Smooth muscle cell (in vitro differentiated cells): ENCODE measurements at regions not wholly inside any gene's neighbourhood (a gene's known extent, or its start where the extent isn't known, plus 50 kb on each side); places are given as distances from the start of the nearest gene placed in this dataset.

ENCODE experiments used
- DNase-seq: peaks from one replicate; lab custom pipeline; 2025; ENCODE audit not compliant: unreplicated experiment; lab: John Stamatoyannopoulos, UW
- H2AFZ ChIP-seq: fragments of 200-600 bp; sonication (generic); 2 replicates; pipeline ENCODE4 v1.6.0; 2016; ENCODE audit warnings: antibody characterized with exemption, low read depth, mild to moderate bottlenecking
- H3F3A ChIP-seq: fragments of 200-600 bp; sonication (generic); 2 replicates; pipeline ENCODE4 v1.6.0; 2017; ENCODE audit warnings: antibody characterized with exemption, low read depth
- H3K27ac ChIP-seq: fragments of 200-600 bp; sonication (generic); 2 replicates; pipeline ENCODE4 v1.5.1; 2016; ENCODE audit warnings: low read depth, mild to moderate bottlenecking
- H3K27me3 ChIP-seq: fragments of 200-600 bp; sonication (generic); 2 replicates; pipeline ENCODE4 v1.6.1; 2016; ENCODE audit warnings: low read depth, mild to moderate bottlenecking
- H3K36me3 ChIP-seq: fragments of 200-600 bp; sonication (generic); 2 replicates; pipeline ENCODE4 v1.5.1; 2016; ENCODE audit warnings: low read depth
- H3K4me1 ChIP-seq: fragments of 200-600 bp; sonication (generic); 2 replicates; pipeline ENCODE4 v1.5.1; 2016; ENCODE audit warnings: low read depth
- H3K4me2 ChIP-seq: fragments of 200-600 bp; sonication (generic); 2 replicates; pipeline ENCODE4 v1.6.0; 2016; ENCODE audit warnings: mild to moderate bottlenecking
- H3K4me3 ChIP-seq: fragments of 200-600 bp; sonication (generic); 2 replicates; pipeline ENCODE4 v1.5.1; 2016; ENCODE audit warnings: mild to moderate bottlenecking
- H3K79me2 ChIP-seq: fragments of 200-600 bp; sonication (generic); 2 replicates; pipeline ENCODE4 v1.6.0; 2016; ENCODE audit warnings: low read depth, mild to moderate bottlenecking
- H3K9ac ChIP-seq: fragments of 200-600 bp; sonication (generic); 2 replicates; pipeline ENCODE4 v1.6.0; 2016; ENCODE audit warnings: low read depth
- H3K9me3 ChIP-seq: fragments of 200-600 bp; sonication (generic); replicated peaks from 2 replicates; pipeline ENCODE4 v1.5.1; 2016; ENCODE audit warnings: low read depth
- H4K20me1 ChIP-seq: fragments of 200-600 bp; sonication (generic); 2 replicates; pipeline ENCODE4 v1.6.0; 2016; ENCODE audit warnings: low read depth
- CTCF ChIP-seq: fragments of 200-600 bp; sonication (generic); IDR thresholded peaks from 2 replicates; pipeline ENCODE4 v1.5.1; 2017; ENCODE audit warnings: borderline replicate concordance, mild to moderate bottlenecking, antibody characterized with exemption; ENCODE audit not compliant: insufficient read depth, poor library complexity, severe bottlenecking
- WGBS: methylation state at CpG from one replicate; pipeline ENCODE4 v1.1.7; 2016; ENCODE audit warnings: low lambda C conversion rate; 5-methylcytosine and 5-hydroxymethylcytosine counted together

GRCh38 chrX:116378961-116379360 is 57.4 kb upstream of the SLC6A14 start:
- Histone ChIP-seq H2AFZ (no peak overlapping the region), H3K9ac (no peak overlapping the region), H3K27me3 (no peaks in the 10 kb centered on the region), H4K20me1 (no peaks in the 10 kb centered on the region), H3K79me2 (no peaks in the 10 kb centered on the region), H3K36me3 (no peaks in the 10 kb centered on the region), H3K4me2 (no peak overlapping the region), H3K27ac (no peak overlapping the region), H3K4me1 (no peaks in the 10 kb centered on the region), H3K4me3 (no peak overlapping the region), H3F3A (no peaks in the 10 kb centered on the region), H3K9me3 (no peaks in the 10 kb centered on the region)
- DNase-seq, result no peak
- 47% methylated on average over 2 of the region's 2 CpGs for WGBS
- TF ChIP-seq CTCF, result no peak

- H3K27me3 ChIP-seq, result no peaks in the 10 kb centered on the region
- no peak overlapping the region for H3K4me3 ChIP-seq
- TF ChIP-seq CTCF, result no peak
- 64% methylated on average over 4 of the region's 4 CpGs for WGBS
- H4K20me1 ChIP-seq, result no peaks in the 10 kb centered on the region
- no peak overlapping the region for H3K4me2 ChIP-seq
- no peak overlapping the region for H2AFZ ChIP-seq
- no peaks in the 10 kb centered on the region for H3F3A ChIP-seq
- no peaks in the 10 kb centered on the region for H3K4me1 ChIP-seq
- DNase-seq, result no peak
- no peaks in the 10 kb centered on the region for H3K79me2 ChIP-seq
- no peak overlapping the region for H3K9ac ChIP-seq
- no peaks in the 10 kb centered on the region for H3K9me3 ChIP-seq
- no peak overlapping the region for H3K27ac ChIP-seq
- no peaks in the 10 kb centered on the region for H3K36me3 ChIP-seq
These were observed 56.6 kb upstream of the SLC6A14 start for GRCh38 chrX:116379854-116380253.

- Histone ChIP-seq H3K36me3 (no peaks in the 10 kb centered on the region), H2AFZ (no peak overlapping the region), H3K27me3 (no peaks in the 10 kb centered on the region), H3K79me2 (no peaks in the 10 kb centered on the region), H3K4me1 (no peaks in the 10 kb centered on the region), H3K9me3 (no peaks in the 10 kb centered on the region), H3K9ac (no peak overlapping the region), H3K4me3 (no peak overlapping the region), H3K27ac (no peak overlapping the region), H3K4me2 (no peak overlapping the region), H4K20me1 (no peaks in the 10 kb centered on the region), H3F3A (no peaks in the 10 kb centered on the region)
- WGBS, result 67% methylated on average over 3 of the region's 3 CpGs
- TF ChIP-seq CTCF, result no peak
- no peak for DNase-seq
These were observed 51.9 kb upstream of the SLC6A14 start for GRCh38 chrX:116384406-116384954.
